Esophagus squamous epithelium (tissue), 4 donors: ENCODE measurements at regions not wholly inside any gene's neighbourhood (a gene's known extent, or its start where the extent isn't known, plus 50 kb on each side); places are given as distances from the start of the nearest gene placed in this dataset.

ENCODE experiments used
- CTCF ChIP-seq, 6 experiments: fragments of 450-650 bp in 4 of 6; fragments of 200-600 bp in 2 of 6; sonication (generic) in 2 of 6; IDR thresholded peaks; one replicate each; pipeline ENCODE4 v1.5.1; 2016 to 2019; ENCODE audit warnings: antibody characterized with exemption in 6 of 6, mild to moderate bottlenecking in 4 of 6, moderate library complexity in 4 of 6
- POLR2A ChIP-seq, 4 donors: fragments of 450-650 bp; IDR thresholded peaks; one replicate each; pipeline ENCODE4 v1.6.1; 2017; ENCODE audit warnings: antibody characterized with exemption in 4 of 4, mild to moderate bottlenecking in 4 of 4, moderate library complexity in 3 of 4

GRCh38 chr18:40313030-40313642 is 1641.9 kb upstream of the PIK3C3 start:
- no peak for TF ChIP-seq POLR2A (IDR thresholded peaks at IDR 0.05)
- TF ChIP-seq CTCF (IDR thresholded peaks at IDR 0.05), result no peak
